Eye (tissue), 1 donor: ENCODE measurements at regions not wholly inside any gene's neighbourhood (a gene's known extent, or its start where the extent isn't known, plus 50 kb on each side); places are given as distances from the start of the nearest gene placed in this dataset.
A peak's percentile ranks its signal among the peaks of the same experiment; 100 is the strongest.
"Not testable (repeated sequence)": the region's sequence is repeated elsewhere in the genome, so short reads cannot be mapped to it uniquely, and the experiment has no call there.

Source experiments
- DNase-seq: peaks from one replicate; pipeline ENCODE4 v3.0.0-alpha.2; 2015

- DNase-seq = no peak
Observed at GRCh38 chrX:93868289-93868965, 194.4 kb downstream of the FAM133A start.

- peak; percentile 61 for DNase-seq
Observed at GRCh38 chrX:93874554-93874953, 200.5 kb downstream of the FAM133A start.

GRCh38 chrX:93875621-93876282 is 201.7 kb downstream of the FAM133A start:
- DNase-seq = no peak

GRCh38 chrX:93921041-93921440 is 247.0 kb downstream of the FAM133A start:
- not testable (repeated sequence) for DNase-seq

- DNase-seq = no peak
Observed at GRCh38 chrX:93932471-93933220, 258.6 kb downstream of the FAM133A start.

- no peak for DNase-seq
Observed at GRCh38 chrX:93977641-93978040, 303.6 kb downstream of the FAM133A start.

- no peak for DNase-seq
Observed at GRCh38 chrX:93985344-93986307, 311.6 kb downstream of the FAM133A start.
